ENCODE measurements at regions not wholly inside any gene's neighbourhood (a gene's known extent, or its start where the extent isn't known, plus 50 kb on each side); places are given as distances from the start of the nearest gene placed in this dataset.

DNA sequence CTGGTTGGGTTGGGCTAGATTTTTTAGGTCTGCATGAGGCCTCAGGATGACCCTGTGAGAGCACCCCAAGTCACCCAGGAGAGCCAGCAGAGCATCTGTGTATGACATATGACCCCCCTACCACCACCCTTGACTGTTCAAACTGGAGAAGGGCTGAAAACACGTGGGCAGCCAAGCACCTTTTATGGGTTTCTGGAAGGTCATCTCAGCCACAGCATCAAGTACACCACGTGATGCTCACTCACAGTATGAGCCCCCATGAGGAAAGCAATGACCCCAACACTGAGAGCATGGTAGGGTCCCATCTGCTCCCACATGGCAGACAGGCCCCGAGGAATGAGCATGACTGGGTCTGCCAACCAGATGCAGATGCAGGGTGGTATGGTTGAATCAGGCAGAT is 149.4 kb upstream of the GDF10 start:
- TF ChIP-seq, protein P1, sequence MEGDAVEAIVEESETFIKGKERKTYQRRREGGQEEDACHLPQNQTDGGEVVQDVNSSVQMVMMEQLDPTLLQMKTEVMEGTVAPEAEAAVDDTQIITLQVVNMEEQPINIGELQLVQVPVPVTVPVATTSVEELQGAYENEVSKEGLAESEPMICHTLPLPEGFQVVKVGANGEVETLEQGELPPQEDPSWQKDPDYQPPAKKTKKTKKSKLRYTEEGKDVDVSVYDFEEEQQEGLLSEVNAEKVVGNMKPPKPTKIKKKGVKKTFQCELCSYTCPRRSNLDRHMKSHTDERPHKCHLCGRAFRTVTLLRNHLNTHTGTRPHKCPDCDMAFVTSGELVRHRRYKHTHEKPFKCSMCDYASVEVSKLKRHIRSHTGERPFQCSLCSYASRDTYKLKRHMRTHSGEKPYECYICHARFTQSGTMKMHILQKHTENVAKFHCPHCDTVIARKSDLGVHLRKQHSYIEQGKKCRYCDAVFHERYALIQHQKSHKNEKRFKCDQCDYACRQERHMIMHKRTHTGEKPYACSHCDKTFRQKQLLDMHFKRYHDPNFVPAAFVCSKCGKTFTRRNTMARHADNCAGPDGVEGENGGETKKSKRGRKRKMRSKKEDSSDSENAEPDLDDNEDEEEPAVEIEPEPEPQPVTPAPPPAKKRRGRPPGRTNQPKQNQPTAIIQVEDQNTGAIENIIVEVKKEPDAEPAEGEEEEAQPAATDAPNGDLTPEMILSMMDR (IDR thresholded peaks at IDR 0.05), result no peak
- TF ChIP-seq POLR2A (IDR thresholded peaks at IDR 0.05), result no peak
